ENCODE measurements at regions not wholly inside any gene's neighbourhood (a gene's known extent, or its start where the extent isn't known, plus 50 kb on each side); places are given as distances from the start of the nearest gene placed in this dataset.
"Not testable (repeated sequence)": the region's sequence is repeated elsewhere in the genome, so short reads cannot be mapped to it uniquely, and the experiment has no call there.

DNA sequence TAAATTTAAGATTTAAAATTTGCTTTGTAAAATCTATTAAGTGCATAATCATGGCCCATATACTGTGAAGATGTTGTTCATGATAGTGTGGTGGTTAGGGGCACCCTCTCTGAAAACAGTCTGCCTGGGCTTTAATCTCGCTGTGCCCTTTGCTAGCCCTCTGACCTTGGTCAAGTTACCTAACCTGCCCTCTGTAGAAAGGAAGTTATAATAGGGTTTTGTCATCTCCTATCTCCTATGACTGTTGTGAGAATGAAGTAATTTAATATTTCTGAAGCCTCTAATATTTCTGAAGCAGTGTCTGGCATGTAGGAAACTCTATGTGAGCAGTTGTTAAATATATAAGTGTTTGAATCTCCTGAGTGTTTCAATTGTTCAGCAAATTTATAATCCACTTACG lies 116.6 kb upstream of the IVNS1ABP start:
- intact Hi-C loops (cut with micrococcal nuclease): no loop called here
- no peaks in the 10 kb centered on the region for H3K4me1 ChIP-seq
- H3K36me3 ChIP-seq: no peaks in the 10 kb centered on the region
- H3K4me3 ChIP-seq: no peak overlapping the region
- H3K27me3 ChIP-seq (ENCODE audit: low read depth): no peaks in the 10 kb centered on the region
- TF ChIP-seq, protein P1, sequence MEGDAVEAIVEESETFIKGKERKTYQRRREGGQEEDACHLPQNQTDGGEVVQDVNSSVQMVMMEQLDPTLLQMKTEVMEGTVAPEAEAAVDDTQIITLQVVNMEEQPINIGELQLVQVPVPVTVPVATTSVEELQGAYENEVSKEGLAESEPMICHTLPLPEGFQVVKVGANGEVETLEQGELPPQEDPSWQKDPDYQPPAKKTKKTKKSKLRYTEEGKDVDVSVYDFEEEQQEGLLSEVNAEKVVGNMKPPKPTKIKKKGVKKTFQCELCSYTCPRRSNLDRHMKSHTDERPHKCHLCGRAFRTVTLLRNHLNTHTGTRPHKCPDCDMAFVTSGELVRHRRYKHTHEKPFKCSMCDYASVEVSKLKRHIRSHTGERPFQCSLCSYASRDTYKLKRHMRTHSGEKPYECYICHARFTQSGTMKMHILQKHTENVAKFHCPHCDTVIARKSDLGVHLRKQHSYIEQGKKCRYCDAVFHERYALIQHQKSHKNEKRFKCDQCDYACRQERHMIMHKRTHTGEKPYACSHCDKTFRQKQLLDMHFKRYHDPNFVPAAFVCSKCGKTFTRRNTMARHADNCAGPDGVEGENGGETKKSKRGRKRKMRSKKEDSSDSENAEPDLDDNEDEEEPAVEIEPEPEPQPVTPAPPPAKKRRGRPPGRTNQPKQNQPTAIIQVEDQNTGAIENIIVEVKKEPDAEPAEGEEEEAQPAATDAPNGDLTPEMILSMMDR (IDR thresholded peaks at IDR 0.05; ENCODE audit: borderline replicate concordance): no peak
- no peak overlapping the region for H3K27ac ChIP-seq (replicated peaks)
- H3K9me3 ChIP-seq (replicated peaks): no peaks in the 10 kb centered on the region
- DNase-seq: no peak

DNA sequence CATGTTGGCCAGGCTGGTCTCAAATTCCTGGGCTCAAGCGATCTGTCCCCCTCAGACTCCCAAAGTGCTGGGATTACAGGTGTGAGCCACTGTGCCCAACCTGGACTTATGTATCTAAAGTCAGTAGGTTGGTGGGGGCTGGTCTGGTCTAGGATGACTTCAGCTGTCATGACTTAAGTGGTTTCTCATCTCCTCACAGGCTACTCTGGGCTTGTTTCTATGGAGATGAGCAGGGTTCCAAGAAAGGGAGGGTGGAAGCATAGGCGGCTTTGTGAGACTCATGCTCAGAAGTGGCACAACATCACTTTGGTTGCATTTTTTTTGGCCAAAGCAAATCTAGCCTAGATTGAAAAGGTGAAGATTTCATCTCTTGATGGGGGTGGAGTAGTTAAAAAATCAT lies 115.9 kb upstream of the IVNS1ABP start:
- Histone ChIP-seq H3K4me3 (no peak overlapping the region), H3K9me3 (replicated peaks) (no peaks in the 10 kb centered on the region), H3K27ac (replicated peaks) (no peak overlapping the region), H3K36me3 (no peaks in the 10 kb centered on the region), H3K4me1 (no peaks in the 10 kb centered on the region), H3K27me3 (ENCODE audit: low read depth) (no peaks in the 10 kb centered on the region)
- intact Hi-C loops (cut with micrococcal nuclease): no loop called here
- TF ChIP-seq, protein P1 (IDR thresholded peaks at IDR 0.05; ENCODE audit: borderline replicate concordance): no peak
- DNase-seq: no peak

DNA sequence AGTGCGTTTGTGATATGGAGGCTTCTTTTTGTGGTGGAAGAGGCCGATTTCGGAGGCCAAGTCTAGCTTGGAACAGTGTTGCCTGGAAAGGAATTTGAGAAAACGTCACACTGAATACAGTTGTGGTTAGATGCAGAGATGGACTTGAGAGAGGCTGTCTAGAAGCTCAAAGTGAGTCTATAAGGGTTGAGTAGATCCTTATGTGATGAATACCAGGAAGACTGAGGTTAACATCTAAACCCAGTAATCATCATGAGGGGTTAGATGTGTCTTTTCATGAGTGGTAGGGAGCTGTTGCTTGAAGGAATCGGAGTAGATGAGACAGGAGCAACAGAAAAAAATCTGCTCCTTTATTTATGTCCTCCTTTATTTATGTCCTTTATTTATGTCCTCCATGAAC lies 114.6 kb upstream of the IVNS1ABP start:
- no peak overlapping the region for H3K27ac ChIP-seq (replicated peaks)
- no peak for DNase-seq
- H3K9me3 ChIP-seq (replicated peaks): no peaks in the 10 kb centered on the region
- no peaks in the 10 kb centered on the region for H3K36me3 ChIP-seq
- no peak overlapping the region for H3K4me3 ChIP-seq
- peaks cover 6% of the 10 kb centered on the region for H3K4me1 ChIP-seq
- intact Hi-C loops (cut with micrococcal nuclease): no loop called here
- H3K27me3 ChIP-seq (ENCODE audit: low read depth): no peaks in the 10 kb centered on the region
- TF ChIP-seq, protein P1 (IDR thresholded peaks at IDR 0.05; ENCODE audit: borderline replicate concordance): no peak

DNA sequence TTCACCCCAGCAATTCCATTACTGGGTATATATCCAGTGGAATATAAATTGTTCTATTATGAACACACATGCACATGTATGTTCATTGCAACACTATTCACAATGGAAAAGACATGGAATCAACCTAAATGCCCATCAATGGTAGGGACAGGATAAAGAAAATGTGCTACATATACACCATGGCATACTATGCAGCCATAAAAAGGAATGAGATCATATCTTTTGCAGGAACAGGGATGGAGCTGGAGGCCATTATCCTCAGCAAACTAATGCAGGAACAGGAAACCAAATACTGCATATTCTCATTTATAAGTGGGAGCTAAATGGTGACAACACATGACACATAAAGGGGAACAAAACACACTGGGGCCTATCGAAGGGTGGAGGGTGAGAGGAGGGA lies 112.6 kb upstream of the IVNS1ABP start:
- DNase-seq; H3K4me1 ChIP-seq; H3K36me3 ChIP-seq; H3K9me3 ChIP-seq (replicated peaks); H3K27ac ChIP-seq (replicated peaks); H3K4me3 ChIP-seq; intact Hi-C loops (cut with micrococcal nuclease); H3K27me3 ChIP-seq (ENCODE audit: low read depth): not testable (repeated sequence)

DNA sequence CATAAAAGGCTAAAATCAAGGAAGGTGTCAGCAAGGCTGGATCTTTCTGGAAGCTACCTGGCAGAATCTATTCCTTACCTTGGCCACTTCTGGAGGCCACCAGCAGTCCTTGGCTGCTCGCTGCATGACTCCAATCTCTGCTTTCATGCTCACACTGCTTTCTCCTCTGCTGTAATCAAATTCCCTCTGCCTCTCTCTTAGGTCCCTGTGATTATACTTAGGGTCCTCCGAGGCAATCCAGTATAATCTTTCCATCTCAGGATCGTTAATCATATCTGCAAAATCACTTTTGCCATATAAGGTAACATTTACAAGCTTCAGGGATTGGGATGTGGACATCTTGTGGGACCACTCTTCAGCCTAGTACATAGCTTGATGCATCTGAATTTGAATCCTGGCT lies 110.7 kb upstream of the IVNS1ABP start:
- no peak overlapping the region for H3K4me3 ChIP-seq
- intact Hi-C loops (cut with micrococcal nuclease): no loop called here
- H3K9me3 ChIP-seq (replicated peaks): no peaks in the 10 kb centered on the region
- peak overlapping the region; percentile 71 for H3K27ac ChIP-seq (replicated peaks)
- peaks cover 6% of the 10 kb centered on the region for H3K4me1 ChIP-seq
- TF ChIP-seq, protein P1 (IDR thresholded peaks at IDR 0.05; ENCODE audit: borderline replicate concordance): no peak
- no peaks in the 10 kb centered on the region for H3K27me3 ChIP-seq (ENCODE audit: low read depth)
- no peaks in the 10 kb centered on the region for H3K36me3 ChIP-seq
- DNase-seq: no peak

DNA sequence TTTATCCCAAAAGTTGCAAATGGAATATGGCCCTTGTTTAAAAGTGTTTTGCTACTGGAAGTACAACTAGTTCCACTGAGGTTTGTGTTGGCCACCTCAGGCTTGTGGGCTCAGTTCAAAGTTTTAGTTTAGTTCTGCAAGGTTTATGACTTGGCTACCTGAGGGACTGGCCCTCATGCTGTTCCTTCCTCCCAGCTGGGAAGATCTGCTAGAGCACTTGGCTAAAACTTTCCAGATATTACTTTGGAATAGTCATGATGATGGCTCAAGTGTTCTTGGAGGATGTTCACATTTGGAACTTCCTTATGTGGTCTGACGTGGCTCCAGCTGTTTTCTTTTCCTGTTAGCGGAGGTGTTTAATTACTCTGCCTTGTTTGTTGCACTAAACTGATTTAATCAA lies 110.2 kb upstream of the IVNS1ABP start:
- H3K36me3 ChIP-seq: no peaks in the 10 kb centered on the region
- peaks cover 6% of the 10 kb centered on the region for H3K4me1 ChIP-seq
- no peaks in the 10 kb centered on the region for H3K27me3 ChIP-seq (ENCODE audit: low read depth)
- no peak overlapping the region for H3K4me3 ChIP-seq
- peak overlapping the region; percentile 71 for H3K27ac ChIP-seq (replicated peaks)
- H3K9me3 ChIP-seq (replicated peaks): no peaks in the 10 kb centered on the region
- TF ChIP-seq, protein P1 (IDR thresholded peaks at IDR 0.05; ENCODE audit: borderline replicate concordance): no peak
- DNase-seq: no peak
- intact Hi-C loops (cut with micrococcal nuclease): no loop called here
